IMR-90 (cell line): ENCODE measurements at regions not wholly inside any gene's neighbourhood (a gene's known extent, or its start where the extent isn't known, plus 50 kb on each side); places are given as distances from the start of the nearest gene placed in this dataset.

Source experiments
- ATAC-seq: fragments of 200-7000 bp; cut with Tn5 transposase; 2 replicates; pipeline ENCODE4 v1.9.1; 2020; ENCODE audit warnings: low read depth, mild to moderate bottlenecking, moderate library complexity
- BruUV-seq: library from RNA; stranded (reverse); fragments of 400-500 nt; replicated peaks from 2 replicates; lab custom pipeline; 2021; lab: Mats Ljungman, UMichigan
- CTCF ChIA-PET: fragments of 300-600 bp; formaldehyde crosslinking; extraction: SDS; loops from one replicate; lab custom pipeline; 2021; ENCODE audit warnings: antibody characterized with exemption; lab: Yijun Ruan, JAX
- POLR2A ChIA-PET: fragments of 300-600 bp; sonication (Branson Sonifier 250); formaldehyde crosslinking; loops from one replicate; lab custom pipeline; 2022; ENCODE audit warnings: antibody characterized with exemption; ENCODE audit not compliant: unreplicated experiment; lab: Charles Lee
- DNase-seq: peaks from one replicate; pipeline ENCODE4 v3.0.0; 2013
- H2AFZ ChIP-seq: replicated peaks from 2 replicates; pipeline ENCODE3; 2013; ENCODE audit warnings: low read length, mild to moderate bottlenecking; ENCODE audit not compliant: poor library complexity
- H2AK5ac ChIP-seq: 2 replicates; pipeline ENCODE4 v1.6.1; 2013; ENCODE audit warnings: low read depth, low read length, inconsistent platforms
- H2AK9ac ChIP-seq: replicated peaks from 2 replicates; pipeline ENCODE3; 2013; ENCODE audit warnings: mild to moderate bottlenecking, low read depth, low read length, moderate library complexity; ENCODE audit not compliant: poor library complexity
- H2BK120ac ChIP-seq: 2 replicates; pipeline ENCODE4 v1.6.1; 2013; ENCODE audit warnings: low read depth, low read length, inconsistent platforms
- H2BK15ac ChIP-seq: 3 replicates; pipeline ENCODE4 v1.6.1; 2013; ENCODE audit warnings: low read depth, low read length, inconsistent platforms
- H2BK20ac ChIP-seq: 2 replicates; pipeline ENCODE4 v1.6.1; 2013; ENCODE audit warnings: low read depth, mild to moderate bottlenecking, inconsistent platforms, low read length, moderate library complexity
- H2BK5ac ChIP-seq: 2 replicates; pipeline ENCODE4 v1.6.1; 2013; ENCODE audit warnings: mild to moderate bottlenecking, low read depth, low read length, inconsistent platforms; ENCODE audit not compliant: poor library complexity, severe bottlenecking
- H3K14ac ChIP-seq: replicated peaks from 2 replicates; pipeline ENCODE4 v1.6.1; 2013; ENCODE audit warnings: low read depth, low read length, inconsistent platforms
- H3K18ac ChIP-seq: 2 replicates; pipeline ENCODE4 v1.6.1; 2013; ENCODE audit warnings: low read depth, low read length, control low read depth
- H3K23ac ChIP-seq: 2 replicates; pipeline ENCODE4 v1.6.1; 2013; ENCODE audit warnings: low read depth, low read length, inconsistent platforms
- H3K27ac ChIP-seq: 2 replicates; pipeline ENCODE4 v1.5.1; 2013; ENCODE audit warnings: mild to moderate bottlenecking, control low read depth, low read length; ENCODE audit not compliant: insufficient read depth
- H3K27me3 ChIP-seq: 2 replicates; pipeline ENCODE4 v1.6.1; 2013; ENCODE audit warnings: low read length; ENCODE audit not compliant: control insufficient read depth, insufficient read depth
- H3K36me3 ChIP-seq: 2 replicates; pipeline ENCODE4 v1.6.1; 2013; ENCODE audit warnings: low read length, mixed read lengths; ENCODE audit not compliant: control insufficient read depth, insufficient read depth
- H3K4ac ChIP-seq: 2 replicates; pipeline ENCODE4 v1.6.1; 2013; ENCODE audit warnings: low read depth, low read length, inconsistent platforms
- H3K4me1 ChIP-seq: 2 replicates; pipeline ENCODE4 v1.6.1; 2013; ENCODE audit warnings: low read length, mixed read lengths; ENCODE audit not compliant: control insufficient read depth, insufficient read depth
- H3K4me2 ChIP-seq: 2 replicates; pipeline ENCODE4 v1.6.1; 2013; ENCODE audit warnings: low read depth, mild to moderate bottlenecking, control low read depth, low read length, moderate library complexity
- H3K4me3 ChIP-seq: 2 replicates; pipeline ENCODE4 v1.5.1; 2013; ENCODE audit warnings: low read depth, mild to moderate bottlenecking, control low read depth, low read length, moderate library complexity; ENCODE audit not compliant: insufficient read depth
- H3K56ac ChIP-seq: 2 replicates; pipeline ENCODE4 v1.6.1; 2013; ENCODE audit warnings: low read length, inconsistent platforms; ENCODE audit not compliant: insufficient read depth; ENCODE audit errors: extremely low read depth
- H3K79me1 ChIP-seq, 2 experiments: 2 replicates each; pipeline ENCODE4 v1.6.1; 2013; ENCODE audit warnings: low read length in 2 of 2, inconsistent platforms in 1 of 2, low read depth in 1 of 2
- H3K9ac ChIP-seq: 2 replicates; pipeline ENCODE4 v1.6.1; 2013; ENCODE audit warnings: low read depth, low read length, control low read depth
- H3K9me1 ChIP-seq: 2 replicates; pipeline ENCODE4 v1.6.1; 2013; ENCODE audit warnings: low read length, inconsistent platforms; ENCODE audit not compliant: insufficient read depth
- H3K9me3 ChIP-seq: 2 replicates; pipeline ENCODE4 v1.6.1; 2013; ENCODE audit warnings: low read length; ENCODE audit not compliant: control insufficient read depth, insufficient read depth
- H4K20me1 ChIP-seq: 2 replicates; pipeline ENCODE4 v1.6.1; 2013; ENCODE audit warnings: low read length, inconsistent platforms; ENCODE audit not compliant: insufficient read depth
- H4K5ac ChIP-seq: 2 replicates; pipeline ENCODE4 v1.6.1; 2013; ENCODE audit warnings: mild to moderate bottlenecking, low read depth, low read length, control low read depth
- H4K8ac ChIP-seq, 2 experiments: 2 replicates each; pipeline ENCODE4 v1.6.1; 2013; ENCODE audit warnings: low read depth in 2 of 2, low read length in 2 of 2, control low read depth in 1 of 2, inconsistent platforms in 1 of 2
- H4K91ac ChIP-seq: 2 replicates; pipeline ENCODE4 v1.6.1; 2013; ENCODE audit warnings: low read depth, low read length, inconsistent platforms; ENCODE audit not compliant: insufficient read depth
- CEBPB ChIP-seq: IDR thresholded peaks from 2 replicates; pipeline ENCODE4 v1.6.1; 2012; ENCODE audit warnings: low read depth, low read length, improper control_type of control experiment
- CHD1 ChIP-seq: IDR thresholded peaks from 2 replicates; pipeline ENCODE4 v1.6.1; 2012; ENCODE audit warnings: low read depth, low read length, improper control_type of control experiment
- MAFK ChIP-seq: IDR thresholded peaks from 2 replicates; pipeline ENCODE4 v1.6.1; 2012; ENCODE audit warnings: low read depth, low read length, improper control_type of control experiment
- MXI1 ChIP-seq: IDR thresholded peaks from 2 replicates; pipeline ENCODE4 v1.6.1; 2012; ENCODE audit warnings: low read depth, mild to moderate bottlenecking, low read length, moderate library complexity, borderline replicate concordance
- NFE2L2 ChIP-seq: fragments of 150-350 bp; IDR thresholded peaks from 2 replicates; pipeline ENCODE4 v1.6.1; 2016; ENCODE audit warnings: low read depth, mild to moderate bottlenecking, low read length
- RAD21 ChIP-seq: IDR thresholded peaks from 2 replicates; pipeline ENCODE4 v1.6.1; 2012; ENCODE audit warnings: low read length, improper control_type of control experiment
- RCOR1 ChIP-seq: IDR thresholded peaks from 2 replicates; pipeline ENCODE4 v1.6.1; 2012; ENCODE audit warnings: mild to moderate bottlenecking, low read length, improper control_type of control experiment; ENCODE audit not compliant: insufficient replicate concordance
- SMC3 ChIP-seq: fragments of 150-350 bp; IDR thresholded peaks from 2 replicates; pipeline ENCODE4 v1.6.1; 2016; ENCODE audit warnings: low read depth, mild to moderate bottlenecking, antibody characterized with exemption, low read length, moderate library complexity
- USF2 ChIP-seq: fragments of 150-350 bp; IDR thresholded peaks from 2 replicates; pipeline ENCODE4 v1.6.1; 2017; ENCODE audit warnings: mild to moderate bottlenecking, antibody characterized with exemption, low read length, low read depth
- WGBS, 2 experiments: methylation state at CpG; one replicate each; pipeline versions ENCODE4 v1.1.5 to v1.1.7; 2013; ENCODE audit warnings: missing lambda C conversion rate in 2 of 2; ENCODE audit not compliant: insufficient read length in 1 of 2; ENCODE audit errors: extremely low coverage in 2 of 2; 5-methylcytosine and 5-hydroxymethylcytosine counted together
- dilution Hi-C: fragments of 300-500 bp; cut with HindIII; formaldehyde crosslinking; loops from one replicate; pipeline ENCODE4 v1.14.3; 2018; ENCODE audit warnings: low sequenced_read_pairs; ENCODE audit not compliant: unreplicated experiment
- in situ Hi-C: fragments of 300-500 bp; cut with MboI; formaldehyde crosslinking; loops from 3 replicates; pipeline ENCODE4 v1.14.3; 2019; ENCODE audit warnings: low sequenced_read_pairs, inconsistent platforms, mixed read lengths
- intact Hi-C: fragments of 100-400 bp; cut with micrococcal nuclease; formaldehyde crosslinking; loops from 2 replicates; pipeline ENCODE4 v1.10.0; 2022

GRCh38 chr2:104068665-104069064 is 785.2 kb upstream of the POU3F3 start:
- H3K27me3 ChIP-seq: no peaks in the 10 kb centered on the region
- no peak for DNase-seq
- no peak overlapping the region for H4K91ac ChIP-seq
- H2AFZ ChIP-seq: no peak overlapping the region
- H4K8ac ChIP-seq: no peak overlapping the region
- no peak overlapping the region for H3K4me2 ChIP-seq
- no peak overlapping the region for H2AK5ac ChIP-seq
- H3K4me3 ChIP-seq: no peak overlapping the region
- H2BK15ac ChIP-seq: no peak overlapping the region
- no peaks in the 10 kb centered on the region for H3K9me1 ChIP-seq
- no peaks in the 10 kb centered on the region for H3K4me1 ChIP-seq
- no peak overlapping the region for H3K4ac ChIP-seq
- no peak overlapping the region for H4K5ac ChIP-seq
- no peak overlapping the region for H3K56ac ChIP-seq
- H2AK9ac ChIP-seq: no peak overlapping the region
- H3K14ac ChIP-seq: no peak overlapping the region
- no peak overlapping the region for H3K18ac ChIP-seq
- H3K36me3 ChIP-seq: no peaks in the 10 kb centered on the region
- WGBS, 2 experiments: no CpG with 5 or more reads among the region's 2 CpGs
- in situ Hi-C loops: no loop called here
- intact Hi-C loops: no loop called here
- no peak overlapping the region for H2BK20ac ChIP-seq
- POLR2A ChIA-PET: no interaction called here
- no peak overlapping the region for H2BK120ac ChIP-seq
- no peak overlapping the region for H2BK5ac ChIP-seq
- dilution Hi-C loops: no loop called here
- H3K23ac ChIP-seq: no peak overlapping the region
- H3K79me1 ChIP-seq: no peaks in the 10 kb centered on the region
- CTCF ChIA-PET: no interaction called here
- no peak for TF ChIP-seq RAD21
- TF ChIP-seq CEBPB: no peak
- TF ChIP-seq NFE2L2: no peak
- TF ChIP-seq MAFK: no peak
- no peak for TF ChIP-seq MXI1
- TF ChIP-seq SMC3: no peak
- TF ChIP-seq CHD1: no peak
- no peak for TF ChIP-seq USF2
- no peak for TF ChIP-seq RCOR1
- no peaks in the 10 kb centered on the region for H4K20me1 ChIP-seq
- H3K9me3 ChIP-seq: no peaks in the 10 kb centered on the region; the same call in 1 of the 2 replicates
- H3K9ac ChIP-seq: no peak overlapping the region
- no peak overlapping the region for H3K27ac ChIP-seq
- BruUV-seq: no TSS peak
- no peak for ATAC-seq
